Ecto neural progenitor cell (in vitro differentiated cells): ENCODE measurements at regions not wholly inside any gene's neighbourhood (a gene's known extent, or its start where the extent isn't known, plus 50 kb on each side); places are given as distances from the start of the nearest gene placed in this dataset.
A peak's percentile ranks its signal among the peaks of the same experiment; 100 is the strongest.

Experiments used
- DNase-seq: peaks from one replicate; pipeline ENCODE4 v3.0.0-alpha.2; 2018; ENCODE audit warnings: low spot score

DNA sequence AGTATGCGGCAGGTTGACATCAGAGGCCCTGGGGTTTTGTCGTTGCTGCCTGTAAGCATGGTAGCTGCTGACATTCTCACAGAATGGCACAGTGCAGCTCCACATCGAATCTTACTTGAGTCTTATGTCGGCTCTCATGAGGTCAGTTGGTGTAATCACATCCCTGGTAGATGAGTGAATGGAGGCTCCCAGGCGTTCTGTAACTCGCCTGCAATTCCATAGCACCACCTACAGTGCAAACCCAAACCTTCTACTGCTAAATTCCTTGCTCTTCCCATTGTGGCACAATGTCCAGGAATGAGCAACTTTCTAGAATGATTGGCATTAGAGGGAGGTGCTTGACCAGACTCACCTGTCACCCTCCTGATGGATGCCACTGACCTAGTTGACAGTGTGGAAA lies 578.4 kb downstream of the CCDC171 start:
- DNase-seq, result no peak

DNA sequence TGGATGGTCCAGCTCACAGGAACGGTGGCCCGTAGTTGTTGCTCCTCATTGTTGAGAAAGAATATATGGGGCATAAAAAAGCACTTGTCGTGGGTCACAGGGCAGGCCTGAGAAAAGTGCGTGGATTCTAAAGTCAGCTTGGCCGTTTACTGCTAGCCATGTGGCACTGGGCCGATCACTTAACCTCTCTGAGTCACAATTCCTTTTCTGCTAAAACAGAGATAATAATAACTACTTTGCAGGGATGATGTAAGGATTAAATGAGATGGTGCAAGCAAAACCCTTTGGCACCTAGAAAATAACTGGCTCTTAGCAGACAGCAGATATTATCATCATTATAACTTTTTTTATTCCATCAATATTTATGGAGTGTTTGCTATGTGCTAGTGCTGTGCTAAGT lies 579.7 kb downstream of the CCDC171 start:
- no peak for DNase-seq

DNA sequence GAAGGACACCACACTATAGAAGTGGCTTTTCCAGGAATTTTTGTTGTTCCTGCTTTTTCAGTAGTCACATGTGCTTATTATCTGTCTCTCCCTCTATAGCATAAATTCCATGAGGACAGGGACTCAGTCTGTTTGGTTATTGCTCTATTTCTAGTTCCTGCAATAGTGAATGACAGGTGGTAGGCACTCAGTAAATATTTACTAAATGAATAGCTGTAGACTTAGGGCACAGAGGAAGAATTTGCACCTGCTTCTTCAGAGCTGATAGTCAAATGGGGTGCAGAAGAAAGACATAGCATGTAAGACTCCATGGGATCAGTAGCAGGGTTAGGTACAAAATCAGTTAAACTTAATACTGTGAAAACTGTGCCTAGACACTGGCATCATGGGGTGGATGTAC lies 580.2 kb downstream of the CCDC171 start:
- no peak for DNase-seq

DNA sequence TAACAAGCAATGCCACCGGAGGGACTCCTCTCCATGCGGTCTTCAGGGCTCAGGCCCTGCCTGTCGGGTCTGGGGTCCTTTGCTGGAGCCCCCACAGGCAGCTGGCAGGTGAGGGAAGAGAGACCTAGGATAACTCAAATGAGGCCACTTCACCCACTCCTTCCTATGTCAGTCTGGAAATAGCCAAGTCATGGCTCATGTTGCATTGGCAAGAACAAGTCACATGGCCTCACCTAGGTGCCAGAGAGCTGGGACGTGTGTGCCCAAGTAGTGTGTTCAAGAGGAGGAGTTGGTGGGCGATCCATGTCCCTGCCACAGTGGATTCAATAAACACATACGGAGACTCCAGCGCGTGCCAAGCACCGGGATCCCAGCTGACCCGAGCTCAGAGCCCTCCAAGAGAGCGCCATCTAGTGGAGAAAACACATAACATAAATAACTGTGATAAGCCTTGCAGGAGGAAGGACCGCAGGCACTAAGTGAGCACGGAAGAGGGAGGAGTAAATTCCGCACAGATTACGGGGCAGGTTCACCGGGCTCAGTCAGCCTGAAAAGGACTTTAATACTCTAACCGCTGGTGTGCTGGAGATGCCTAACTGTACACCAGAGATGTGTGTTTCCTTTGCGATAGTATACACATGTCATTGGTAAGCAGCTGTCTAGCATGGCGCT lies 580.8 kb downstream of the CCDC171 start:
- peak; percentile 73 for DNase-seq

DNA sequence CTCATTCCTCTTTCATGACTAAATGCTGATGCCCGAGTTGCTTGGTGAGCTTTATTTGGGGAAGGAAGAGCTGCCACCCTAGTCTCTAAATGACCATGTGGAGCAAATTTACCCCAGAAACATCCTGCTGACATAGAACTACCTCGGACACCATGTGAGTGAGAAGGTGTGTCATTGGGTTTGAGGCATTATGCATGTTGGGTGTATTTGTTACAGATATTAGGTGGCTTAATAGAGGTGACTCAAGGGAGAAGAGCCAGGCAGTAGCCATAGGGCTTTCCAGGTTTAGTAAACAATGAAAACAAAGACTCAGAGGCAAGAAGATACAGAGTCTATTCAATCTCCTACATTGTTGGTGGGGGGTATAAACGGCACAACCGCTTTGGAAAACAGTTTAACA lies 581.5 kb downstream of the CCDC171 start:
- DNase-seq, result no peak

DNA sequence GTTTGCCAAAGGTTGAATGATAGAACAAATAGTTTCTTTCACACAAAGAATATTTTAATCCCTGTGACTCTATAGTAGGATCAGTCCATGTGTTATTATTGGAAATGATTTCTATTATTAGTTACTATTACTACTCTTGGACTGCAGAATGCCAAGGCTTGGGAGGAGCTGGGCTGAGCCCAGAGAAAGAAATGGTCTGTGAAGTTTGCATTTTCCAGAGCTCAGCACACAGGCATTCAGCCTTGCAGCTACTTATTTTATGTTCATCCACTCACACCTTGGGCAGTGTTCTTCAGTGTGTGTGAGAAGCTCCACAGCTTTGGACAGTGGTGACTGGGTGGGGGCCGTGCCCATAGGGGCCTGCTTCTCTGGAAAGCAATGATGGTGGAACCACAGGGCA lies 583.1 kb downstream of the CCDC171 start:
- no peak for DNase-seq

DNA sequence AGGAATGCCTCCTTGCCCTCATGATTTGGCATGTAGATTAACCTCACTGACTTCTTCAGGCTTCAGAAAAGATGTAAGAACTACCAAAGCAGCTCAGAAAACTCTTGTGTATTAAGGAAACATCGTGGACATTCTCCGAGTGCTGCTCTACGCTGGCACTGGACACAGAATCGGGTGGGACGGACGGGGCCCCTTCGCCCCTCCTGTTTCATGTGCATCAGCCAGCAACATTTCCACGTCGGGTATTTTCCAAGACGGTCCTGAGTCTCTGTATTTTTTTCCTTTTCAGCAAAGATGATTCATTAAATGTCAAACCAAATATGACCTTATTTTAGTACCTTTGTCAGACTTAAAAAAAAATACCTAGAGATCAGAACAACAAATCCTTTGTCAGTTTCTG lies 583.6 kb downstream of the CCDC171 start:
- no peak for DNase-seq

DNA sequence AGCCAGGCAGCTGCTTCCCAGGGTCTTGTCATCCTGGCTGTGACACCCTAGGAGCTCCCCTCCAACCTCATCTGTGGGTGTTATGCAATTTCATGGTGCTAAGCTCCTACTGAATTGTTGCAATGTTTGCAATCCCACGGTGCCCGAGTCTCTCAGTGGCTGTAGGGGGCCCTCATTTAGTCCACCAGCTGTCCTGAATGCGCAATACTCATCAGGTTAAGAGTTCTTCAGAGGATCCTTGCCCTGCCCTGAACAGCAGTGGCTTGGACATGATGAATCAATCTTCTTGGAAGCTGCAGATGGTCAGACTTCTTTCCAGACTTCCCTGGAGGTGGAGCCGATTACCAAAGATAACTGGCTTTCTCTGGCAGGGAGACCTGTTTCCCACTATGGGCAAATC lies 584.1 kb downstream of the CCDC171 start:
- DNase-seq, result no peak

DNA sequence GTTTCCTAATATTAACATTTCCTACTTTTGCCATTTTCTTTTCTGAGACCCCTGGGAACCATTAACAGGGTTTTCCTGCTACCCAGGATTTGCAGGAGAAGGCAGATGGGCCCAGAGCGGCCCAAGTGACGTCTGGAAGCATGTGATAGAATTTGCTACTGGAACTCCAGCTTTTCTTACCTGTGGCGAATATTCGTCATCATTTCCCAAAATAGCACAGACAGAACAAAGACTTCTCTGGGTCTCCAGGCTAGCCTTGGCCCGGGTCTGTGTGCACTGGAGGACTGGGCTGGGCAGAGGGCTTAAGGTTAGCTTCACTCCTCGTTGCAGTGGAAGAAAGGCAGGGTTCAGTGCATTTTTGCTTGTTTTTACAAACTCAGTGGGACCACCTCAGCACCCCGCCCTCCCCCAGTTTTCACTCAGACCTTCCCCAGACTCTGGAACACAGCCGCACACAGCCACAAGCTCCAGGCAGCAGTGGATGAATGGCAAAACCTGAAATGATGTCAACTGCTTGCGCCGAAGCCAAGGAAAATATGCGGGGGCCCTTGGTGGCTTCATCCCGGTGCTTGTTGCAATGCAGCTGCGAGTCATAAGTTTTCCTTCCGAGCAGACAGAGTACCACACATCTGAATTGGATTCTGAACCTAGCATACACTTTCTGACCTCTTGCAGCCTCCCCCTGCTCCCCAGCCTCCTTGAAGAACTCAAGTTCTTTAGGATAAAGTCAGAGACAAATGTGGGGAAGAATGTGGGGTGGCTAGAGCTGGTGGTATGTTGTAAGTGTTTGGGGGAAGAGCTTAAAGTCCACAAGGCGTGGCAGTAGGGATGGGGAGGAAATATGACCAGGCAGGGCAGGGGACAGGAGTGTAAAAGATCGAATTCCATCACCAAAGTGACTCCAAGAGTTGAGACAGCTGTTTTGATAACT lies 586.0 kb downstream of the CCDC171 start:
- no peak for DNase-seq

DNA sequence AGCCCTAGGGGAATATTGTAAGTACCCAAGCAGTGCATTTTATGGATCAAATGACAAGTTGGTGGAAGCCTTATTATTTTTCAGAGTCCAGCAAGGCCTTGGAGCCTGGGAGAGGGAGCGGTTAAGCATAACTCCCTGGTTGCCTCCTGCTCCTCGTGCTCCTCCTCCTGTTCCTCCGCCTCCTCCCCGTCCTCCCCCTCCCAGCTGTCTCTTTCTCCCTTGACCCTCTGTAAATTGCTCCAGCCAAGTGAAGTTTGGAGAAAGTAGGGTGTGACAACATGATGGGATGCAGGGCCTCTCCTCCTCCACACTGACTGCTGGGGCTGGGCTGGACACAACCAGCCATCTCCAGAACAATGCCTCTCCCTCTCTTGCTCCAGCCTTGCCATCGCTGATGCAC lies 586.9 kb downstream of the CCDC171 start:
- no peak for DNase-seq

DNA sequence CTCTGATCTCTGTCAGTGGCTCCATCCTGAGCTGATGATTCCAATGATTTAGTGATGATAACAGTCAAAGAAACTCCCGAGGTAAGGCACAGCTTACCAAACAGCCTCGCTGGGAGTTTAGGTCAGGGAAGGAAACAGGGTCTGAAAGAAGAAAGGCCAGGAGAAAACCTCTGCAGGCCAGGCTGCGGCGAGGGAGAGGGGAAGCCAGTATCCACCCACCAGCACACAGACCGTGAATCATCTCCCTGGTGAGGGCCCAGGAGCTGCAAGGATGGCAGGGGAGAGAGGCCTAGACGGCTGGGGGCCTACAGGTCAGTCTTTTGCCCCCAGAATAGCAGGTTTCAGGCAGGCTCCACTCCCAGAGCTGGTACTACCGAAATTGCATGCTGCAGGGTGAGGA lies 590.5 kb downstream of the CCDC171 start:
- DNase-seq, result no peak

DNA sequence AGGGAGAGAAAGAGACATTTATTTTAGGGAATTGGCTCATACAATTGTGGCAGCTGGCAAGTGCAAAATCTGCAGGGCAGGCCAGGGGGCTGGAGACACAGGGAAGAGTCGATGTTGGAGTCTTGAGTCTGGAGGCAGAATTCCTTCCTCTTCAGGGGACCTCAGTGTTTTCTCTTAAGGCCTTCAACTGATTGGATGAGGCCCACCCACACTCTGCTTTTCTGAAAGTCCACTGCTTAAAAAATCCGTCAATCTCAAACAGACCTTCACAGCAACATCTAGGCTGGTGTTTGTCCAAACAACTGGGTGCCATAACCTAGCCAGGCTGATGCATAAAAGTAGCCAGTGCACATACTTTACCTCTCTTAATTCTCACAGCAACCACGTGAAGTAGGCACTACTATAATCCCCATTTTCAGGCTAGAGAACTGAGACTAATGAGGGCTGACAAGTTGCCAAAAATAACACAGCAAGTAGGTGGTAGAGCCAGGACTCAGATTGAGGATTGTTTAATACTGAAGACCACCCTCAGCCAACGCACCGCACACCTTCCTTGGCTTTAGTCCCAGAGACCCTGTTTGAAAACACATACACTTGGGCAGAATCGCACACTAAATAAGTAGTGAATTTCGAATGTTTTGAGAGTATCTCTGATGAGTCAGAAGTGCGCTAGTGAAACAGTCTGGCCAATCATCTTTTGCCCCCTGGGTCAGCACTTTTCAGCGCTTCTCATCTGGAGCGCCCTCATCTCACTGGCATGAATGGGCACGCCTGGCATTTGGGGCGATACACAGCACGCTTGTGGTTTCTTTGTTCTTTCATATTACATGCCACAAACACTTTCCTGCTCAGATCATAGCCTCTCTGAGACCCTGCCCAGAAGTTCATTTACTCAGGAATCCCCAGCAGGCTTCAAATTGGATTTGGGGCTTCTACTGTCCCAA lies 591.4 kb downstream of the CCDC171 start:
- DNase-seq, result no peak

DNA sequence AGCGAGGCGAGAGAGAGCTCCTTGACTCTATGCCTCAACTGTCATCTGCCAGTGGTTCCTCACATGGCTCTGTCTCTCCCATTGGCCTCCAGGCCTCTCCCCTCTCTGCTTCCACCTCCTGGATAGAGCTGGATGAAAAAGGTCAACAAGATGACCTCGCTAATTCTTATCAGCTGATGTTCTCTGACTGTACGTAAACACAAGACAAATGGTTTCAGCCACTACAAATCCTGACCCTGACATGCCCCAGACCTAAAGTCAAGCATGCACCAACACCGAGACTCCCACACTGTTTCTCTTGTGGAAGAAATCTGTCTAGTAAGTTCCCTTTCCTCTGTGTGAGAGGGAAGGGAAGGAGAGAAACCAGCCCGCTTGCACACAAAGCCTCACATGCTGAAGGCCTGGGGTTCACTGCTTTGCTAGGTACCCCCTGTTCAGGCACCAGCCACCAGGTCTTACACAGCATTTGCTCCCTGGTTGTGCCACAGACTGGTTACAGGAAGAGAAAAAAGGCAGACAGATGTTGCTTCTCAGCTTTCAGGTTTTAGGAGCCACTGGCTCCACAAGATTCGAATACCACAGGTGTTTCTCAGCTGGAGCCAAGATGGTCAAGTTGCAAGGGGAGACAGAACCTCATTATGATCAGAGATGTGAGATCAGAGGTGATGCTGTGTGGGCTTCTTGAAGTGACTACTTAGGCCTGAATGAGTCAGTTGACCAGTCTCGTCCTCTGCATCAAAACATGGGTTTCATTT lies 592.5 kb downstream of the CCDC171 start:
- DNase-seq, result no peak

DNA sequence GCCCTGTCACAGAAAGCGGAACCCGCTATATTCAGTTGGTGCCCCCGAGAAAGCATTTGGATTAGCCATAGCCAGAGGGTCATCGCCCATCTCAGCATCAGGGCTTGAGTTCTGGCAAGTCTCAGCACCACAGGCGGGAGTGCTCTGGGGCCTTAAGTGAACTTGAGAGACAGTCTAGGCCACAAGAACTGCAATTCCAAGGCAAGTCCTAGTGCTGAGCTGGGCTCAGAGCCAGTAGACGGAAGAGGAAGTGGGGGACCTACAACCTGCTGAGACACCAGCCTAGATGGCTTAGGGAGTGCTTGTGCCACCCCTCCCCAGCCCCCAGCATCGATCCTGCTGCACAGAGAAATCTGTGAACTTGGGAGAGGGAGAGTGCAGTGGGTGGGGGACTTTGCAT lies 594.9 kb downstream of the CCDC171 start:
- no peak for DNase-seq

DNA sequence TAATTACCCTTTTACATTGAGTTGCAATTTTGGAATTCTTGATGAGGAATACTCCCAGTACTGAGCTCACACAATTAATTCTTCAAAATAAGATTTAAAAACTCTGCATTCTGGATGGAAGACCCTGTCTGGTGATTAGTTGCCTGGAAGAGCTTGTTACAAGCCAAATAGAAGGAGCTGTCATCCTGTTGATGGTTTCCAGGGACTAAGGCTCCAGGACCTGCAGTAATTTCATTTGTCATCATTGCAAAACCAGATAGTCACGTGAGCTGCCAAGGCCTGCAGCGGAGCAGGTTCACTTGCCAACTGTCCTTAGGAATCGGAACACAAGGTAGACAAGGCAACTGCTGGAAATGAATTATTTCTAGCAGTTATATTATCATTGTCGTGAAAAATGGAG lies 597.7 kb downstream of the CCDC171 start:
- no peak for DNase-seq

DNA sequence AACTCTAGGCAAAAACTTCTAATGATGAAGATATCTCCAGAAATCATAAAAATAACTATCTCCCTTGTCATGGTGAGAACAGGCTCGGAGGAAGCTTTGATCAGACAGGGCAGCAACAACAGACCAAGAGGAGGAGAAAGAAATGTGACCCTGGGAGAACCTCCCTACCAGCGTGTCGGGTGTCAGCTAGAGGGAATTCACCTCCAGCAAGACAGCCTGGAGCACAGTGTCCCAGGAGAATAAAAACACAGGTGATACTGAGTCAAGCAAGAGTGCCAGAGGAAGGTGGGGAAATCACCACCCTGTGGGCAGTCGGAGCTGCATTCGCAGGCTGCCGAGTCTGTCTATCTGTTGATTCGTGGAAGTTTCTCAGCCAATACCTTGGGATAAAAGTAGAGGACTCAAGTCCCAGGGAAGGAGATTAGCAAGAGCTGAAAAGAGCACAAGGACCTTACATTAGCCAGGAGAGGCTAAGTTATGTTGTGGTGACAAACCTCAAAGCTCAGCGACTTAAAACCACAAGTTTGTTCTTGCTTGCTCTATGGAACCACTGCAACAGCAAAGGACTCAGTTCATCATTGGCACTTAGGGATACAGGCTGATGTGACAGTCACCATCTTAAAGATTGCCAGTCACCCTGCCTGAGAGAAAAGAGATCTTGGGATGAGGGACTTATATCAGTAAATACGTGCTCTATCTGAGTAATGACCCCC lies 598.3 kb downstream of the CCDC171 start:
- no peak for DNase-seq

DNA sequence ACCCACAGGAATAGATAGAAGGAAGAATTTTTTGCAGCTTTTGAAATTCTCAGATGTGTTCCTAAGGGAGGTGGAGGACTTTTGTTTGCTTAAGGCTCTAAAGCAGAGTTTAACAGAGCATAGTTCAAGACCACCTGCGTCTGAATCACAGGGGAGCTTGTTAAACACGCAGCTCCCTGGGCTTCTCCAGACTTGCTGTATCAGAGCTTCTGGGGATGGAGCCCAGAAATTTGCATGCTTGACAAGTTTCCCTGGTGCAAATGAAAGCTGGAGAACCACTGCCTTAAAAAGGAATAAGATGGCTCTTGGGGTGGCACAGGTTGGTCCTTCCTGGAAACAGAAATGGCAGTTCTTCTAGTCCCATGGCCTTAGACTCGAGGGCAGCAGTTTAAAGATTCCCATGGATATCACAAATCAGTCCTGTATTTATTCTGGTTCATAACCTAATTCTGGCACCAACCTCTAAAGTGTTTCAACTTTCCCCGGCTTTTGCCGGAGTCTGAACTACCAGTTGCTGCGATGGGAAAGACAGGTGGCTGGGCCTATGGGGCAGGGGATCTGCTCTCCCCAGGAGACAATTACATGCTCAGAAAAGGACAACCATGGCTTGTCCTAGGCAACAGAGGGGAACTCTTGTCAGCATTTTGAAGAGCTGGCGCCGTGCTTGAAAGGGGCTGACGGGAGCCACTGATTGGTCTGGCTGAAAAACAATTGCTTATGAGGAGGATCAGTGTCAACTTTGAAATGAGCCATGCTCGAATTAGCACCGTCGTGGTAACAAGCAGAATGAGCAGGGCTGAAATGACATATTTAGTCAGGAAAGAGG lies 599.6 kb downstream of the CCDC171 start:
- DNase-seq, result no peak

DNA sequence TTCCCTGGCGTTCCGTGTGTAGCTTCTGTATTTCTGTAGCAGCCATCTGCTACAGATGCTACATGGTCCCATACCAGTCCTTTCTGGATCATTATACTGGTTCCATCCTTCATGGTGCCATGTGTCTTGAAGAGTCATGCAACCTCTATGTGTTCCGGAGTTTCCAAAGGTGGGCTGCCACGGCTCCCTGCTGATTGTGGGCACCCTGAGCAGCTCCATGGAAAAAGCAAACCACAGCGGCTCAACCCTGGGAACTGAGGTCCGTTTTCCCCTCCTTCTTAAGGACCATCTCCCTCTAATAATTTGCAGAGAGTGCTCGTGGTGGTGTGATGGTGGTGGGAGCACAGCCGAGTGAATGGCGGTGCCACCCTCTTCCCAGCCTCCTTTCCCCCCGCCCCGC lies 600.4 kb downstream of the CCDC171 start:
- DNase-seq, result no peak

DNA sequence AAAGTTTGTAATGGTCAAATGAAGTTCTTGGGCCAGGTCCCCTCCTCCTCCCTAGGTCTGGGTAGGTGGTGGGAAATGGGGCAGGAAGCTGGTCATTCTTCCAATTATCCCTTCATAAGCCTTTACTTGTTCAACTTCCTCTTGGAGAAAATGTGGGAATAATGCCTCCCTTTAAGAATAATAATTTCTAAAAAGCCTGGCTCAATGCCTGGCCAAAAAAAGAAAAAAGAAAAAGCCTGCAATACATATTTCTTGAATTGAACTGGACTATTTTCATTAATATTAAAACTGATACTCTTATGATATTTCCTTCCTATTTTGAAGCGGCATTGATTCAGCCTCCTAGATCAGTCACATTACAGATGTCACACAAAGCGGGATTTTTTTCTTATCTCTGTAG lies 600.9 kb downstream of the CCDC171 start:
- no peak for DNase-seq

DNA sequence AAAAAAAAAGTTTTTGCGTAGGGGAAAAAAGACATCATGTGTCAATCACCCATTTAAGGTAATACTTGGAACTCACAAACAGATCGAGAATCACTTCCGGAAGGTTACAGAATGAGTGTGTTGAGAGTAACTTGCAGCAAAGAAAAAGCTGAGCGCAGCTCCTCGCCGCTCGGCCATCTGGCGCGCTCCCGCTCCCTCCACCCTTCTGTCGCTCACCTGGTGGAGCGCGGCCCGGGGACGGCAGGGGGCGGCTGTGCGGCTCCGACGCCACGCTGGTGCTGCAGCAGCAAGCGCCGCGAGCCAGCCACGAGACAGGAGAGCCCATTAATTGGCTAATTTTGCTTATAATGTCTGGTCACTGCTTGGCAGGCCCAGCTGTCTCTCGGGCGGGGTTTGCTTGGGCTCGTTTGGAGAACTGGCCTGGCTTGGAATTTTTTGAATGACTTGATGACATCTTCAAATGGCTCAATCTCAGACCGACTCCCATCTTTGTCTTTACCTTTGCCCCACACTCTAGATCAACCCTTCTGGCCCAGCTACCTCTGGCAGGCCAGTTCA lies 601.8 kb downstream of the CCDC171 start:
- DNase-seq, result peak; percentile 79
